GM23248 (cell line): ENCODE measurements at regions not wholly inside any gene's neighbourhood (a gene's known extent, or its start where the extent isn't known, plus 50 kb on each side); places are given as distances from the start of the nearest gene placed in this dataset.

Experiments used
- DNase-seq: peaks from one replicate; pipeline ENCODE4 v3.0.0-alpha.2; 2015
- H2AFZ ChIP-seq: fragments of 200-600 bp; sonication (generic); 2 replicates; pipeline ENCODE4 v1.6.1; 2016; ENCODE audit warnings: antibody characterized with exemption
- H3F3A ChIP-seq: fragments of 200-600 bp; sonication (generic); 2 replicates; pipeline ENCODE4 v1.6.1; 2016; ENCODE audit warnings: mild to moderate bottlenecking, antibody characterized with exemption, mixed run types; ENCODE audit not compliant: insufficient read depth
- H3K27ac ChIP-seq: fragments of 200-600 bp; sonication (generic); 2 replicates; pipeline ENCODE4 v1.5.1; 2016; ENCODE audit warnings: mild to moderate bottlenecking
- H3K27me3 ChIP-seq: fragments of 200-600 bp; sonication (generic); replicated peaks from 2 replicates; pipeline ENCODE4 v1.6.1; 2016; ENCODE audit warnings: mild to moderate bottlenecking; ENCODE audit not compliant: insufficient read depth
- H3K36me3 ChIP-seq: fragments of 200-600 bp; sonication (generic); 2 replicates; pipeline ENCODE4 v1.6.1; 2016; ENCODE audit warnings: low read depth, mild to moderate bottlenecking
- H3K4me1 ChIP-seq: fragments of 200-600 bp; sonication (generic); 2 replicates; pipeline ENCODE4 v1.6.1; 2016; ENCODE audit warnings: mild to moderate bottlenecking; ENCODE audit not compliant: insufficient read depth
- H3K4me2 ChIP-seq: fragments of 200-600 bp; sonication (generic); one replicate; pipeline ENCODE4 v1.6.1; 2016; ENCODE audit warnings: mild to moderate bottlenecking; ENCODE audit not compliant: unreplicated experiment
- H3K4me3 ChIP-seq: fragments of 200-600 bp; sonication (generic); 2 replicates; pipeline ENCODE4 v1.5.1; 2016; ENCODE audit warnings: mild to moderate bottlenecking
- H3K79me2 ChIP-seq: fragments of 200-600 bp; sonication (generic); 2 replicates; pipeline ENCODE4 v1.6.1; 2016; ENCODE audit warnings: mild to moderate bottlenecking; ENCODE audit not compliant: insufficient read depth
- H3K9ac ChIP-seq: fragments of 200-600 bp; sonication (generic); 2 replicates; pipeline ENCODE4 v1.6.1; 2016; ENCODE audit warnings: mild to moderate bottlenecking
- H3K9me2 ChIP-seq: fragments of 200-600 bp; sonication (generic); 2 replicates; pipeline ENCODE4 v1.6.1; 2016; ENCODE audit warnings: mixed run types, mild to moderate bottlenecking, moderate library complexity; ENCODE audit not compliant: insufficient read depth
- H3K9me3 ChIP-seq: fragments of 200-600 bp; sonication (generic); one replicate; pipeline ENCODE4 v1.6.1; 2017; ENCODE audit warnings: low read depth
- H4K20me1 ChIP-seq: fragments of 200-600 bp; sonication (generic); 2 replicates; pipeline ENCODE4 v1.6.0; 2016; ENCODE audit not compliant: insufficient read depth
- EZH2 ChIP-seq: fragments of 200-600 bp; sonication (generic); IDR thresholded peaks from 2 replicates; pipeline ENCODE4 v1.6.1; 2018; ENCODE audit warnings: antibody characterized with exemption, mild to moderate bottlenecking; ENCODE audit not compliant: insufficient read depth, poor library complexity, severe bottlenecking
- EZH2phosphoT487 ChIP-seq: fragments of 200-600 bp; sonication (generic); IDR thresholded peaks from 2 replicates; pipeline ENCODE4 v1.6.1; 2018; ENCODE audit warnings: antibody characterized with exemption, moderate library complexity, mild to moderate bottlenecking, low read depth; ENCODE audit not compliant: insufficient read depth
- WGBS, 2 experiments: methylation state at CpG; one replicate each; pipeline ENCODE4 v1.1.6; 2015 to 2017; ENCODE audit warnings: low lambda C conversion rate in 2 of 2, low coverage in 1 of 2; ENCODE audit errors: missing lambda C conversion rate in 2 of 2; 5-methylcytosine and 5-hydroxymethylcytosine counted together
- in situ Hi-C: fragments of 300-500 bp; cut with MboI; formaldehyde crosslinking; loops from 2 replicates; pipeline ENCODE4 v1.15.0; 2020

DNA sequence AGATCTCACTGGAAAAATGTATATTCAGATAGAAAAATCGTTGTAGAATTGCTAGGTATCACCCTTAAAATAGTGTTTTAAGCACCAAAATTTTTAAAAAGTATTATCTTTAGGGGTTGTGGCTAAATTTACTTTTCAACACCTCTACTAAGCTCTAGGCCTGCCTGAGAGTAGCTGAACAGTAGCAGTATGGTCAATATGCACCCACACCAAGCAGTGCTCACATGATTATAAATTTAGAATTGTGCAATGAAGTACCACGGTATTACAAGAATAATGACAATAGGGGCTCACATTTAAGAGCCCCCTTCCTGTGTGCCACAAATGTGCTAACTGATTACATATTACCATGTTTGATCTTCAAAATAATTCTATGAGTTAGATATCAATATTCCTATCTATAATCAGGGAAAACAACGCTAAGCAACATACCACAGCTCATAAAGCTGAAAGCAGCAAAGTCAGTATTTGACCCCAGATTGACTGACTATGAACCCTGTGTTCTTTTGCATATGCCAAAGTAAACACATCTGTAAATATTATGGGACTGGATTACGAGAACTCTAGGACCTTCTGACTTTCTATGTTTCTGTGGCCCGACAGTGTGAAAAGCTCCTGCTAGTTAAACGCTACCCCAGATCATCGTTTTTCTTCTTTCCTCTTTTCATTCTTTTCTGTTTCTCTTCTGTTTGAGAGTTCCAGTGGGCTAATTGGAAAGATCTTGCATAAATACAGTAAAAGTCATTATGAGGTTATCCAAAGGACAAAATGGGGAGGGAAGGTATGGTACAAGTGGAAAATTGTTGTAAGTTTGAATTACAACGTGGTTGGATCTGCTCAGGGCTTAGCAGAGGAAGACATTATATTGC, 201.1 kb upstream of the C1orf87 start:
- H3K9ac ChIP-seq: no peak overlapping the region
- H3K79me2 ChIP-seq: no peaks in the 10 kb centered on the region
- TF ChIP-seq EZH2: no peak
- TF ChIP-seq EZH2phosphoT487: no peak
- H3K27ac ChIP-seq: no peak overlapping the region
- H2AFZ ChIP-seq: no peak overlapping the region
- no peaks in the 10 kb centered on the region for H3K27me3 ChIP-seq
- H3K4me2 ChIP-seq: no peak overlapping the region
- H3K4me3 ChIP-seq: no peak overlapping the region
- H3F3A ChIP-seq: no peaks in the 10 kb centered on the region
- H4K20me1 ChIP-seq: no peaks in the 10 kb centered on the region
- DNase-seq: no peak
- H3K9me2 ChIP-seq: 0 out of 2 replicates have a peak, but pooled peaks cover 4% of the 10 kb centered on the region
- H3K36me3 ChIP-seq: no peaks in the 10 kb centered on the region
- H3K4me1 ChIP-seq: peaks cover 3% of the 10 kb centered on the region
- H3K9me3 ChIP-seq: no peaks in the 10 kb centered on the region
- in situ Hi-C loops: loop anchor here (25.0 kb wide), 1 partner anchor 763 kb away; no protein-coding TSS in a partner anchor
- 82 to 84% methylated on average over 8 of the region's 8 CpGs for WGBS, 2 experiments

DNA sequence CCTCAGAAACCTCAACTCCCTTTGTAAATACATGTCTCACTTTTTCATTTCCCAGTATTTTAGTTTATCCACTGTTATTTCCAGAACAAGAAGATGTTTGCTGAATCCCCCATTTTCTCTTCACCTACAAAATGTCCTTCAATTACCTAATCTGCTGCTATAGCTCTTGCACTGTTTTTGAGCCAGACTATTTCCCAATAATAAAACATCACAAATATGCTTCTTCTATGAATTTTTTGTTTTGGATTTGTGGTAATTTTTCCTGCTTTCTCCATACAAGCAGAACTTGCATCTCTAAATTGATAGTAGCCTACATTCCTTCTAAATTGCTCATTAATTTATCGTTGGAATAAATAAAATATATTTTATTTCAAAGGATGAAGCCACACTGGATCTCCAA, 199.6 kb upstream of the C1orf87 start:
- no peak for TF ChIP-seq EZH2
- TF ChIP-seq EZH2phosphoT487: no peak
- no peaks in the 10 kb centered on the region for H3F3A ChIP-seq
- no peak overlapping the region for H3K4me2 ChIP-seq
- H4K20me1 ChIP-seq: no peaks in the 10 kb centered on the region
- no peak overlapping the region for H3K9ac ChIP-seq
- in situ Hi-C loops: no loop called here
- 81 to 90% methylated on average over 1 of the region's 1 CpG for WGBS, 2 experiments
- H3K4me1 ChIP-seq: no peaks in the 10 kb centered on the region
- no peaks in the 10 kb centered on the region for H3K27me3 ChIP-seq
- no peaks in the 10 kb centered on the region for H3K9me3 ChIP-seq
- H2AFZ ChIP-seq: no peak overlapping the region
- no peaks in the 10 kb centered on the region for H3K36me3 ChIP-seq
- no peak overlapping the region for H3K27ac ChIP-seq
- H3K79me2 ChIP-seq: no peaks in the 10 kb centered on the region
- no peak for DNase-seq
- H3K4me3 ChIP-seq: no peak overlapping the region
- H3K9me2 ChIP-seq: 0 out of 2 replicates have a peak, but pooled peaks cover 4% of the 10 kb centered on the region

DNA sequence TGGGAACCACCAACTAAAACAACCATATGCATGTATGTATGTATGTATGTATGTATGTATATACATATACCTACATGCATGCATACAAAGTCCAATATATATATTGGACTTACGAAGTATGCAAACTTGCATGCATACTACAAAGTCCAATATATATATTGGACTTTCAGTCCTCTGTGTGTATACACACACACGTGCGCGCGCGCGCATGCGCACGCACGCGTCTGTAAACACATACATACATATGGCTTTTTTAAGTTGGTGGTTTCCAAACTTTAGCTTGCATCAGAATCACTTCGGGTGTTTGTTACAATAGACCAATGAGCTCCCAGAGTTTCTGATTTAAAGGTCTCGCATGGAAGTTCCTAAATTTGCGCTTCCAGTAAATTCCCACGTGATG, 197.5 kb upstream of the C1orf87 start:
- Histone ChIP-seq H2AFZ (no peak overlapping the region), H3K27ac (no peak overlapping the region), H3K79me2 (no peaks in the 10 kb centered on the region), H3K4me3 (no peak overlapping the region), H3K9me3 (no peaks in the 10 kb centered on the region), H3K4me1 (peaks cover 8% of the 10 kb centered on the region), H3K4me2 (no peak overlapping the region), H4K20me1 (no peaks in the 10 kb centered on the region), H3K9ac (no peak overlapping the region), H3K36me3 (no peaks in the 10 kb centered on the region), H3F3A (peaks cover 7% of the 10 kb centered on the region; the same call in 1 of the 2 replicates), H3K9me2 (0 out of 2 replicates have a peak, but pooled peaks cover 4% of the 10 kb centered on the region), H3K27me3 (no peaks in the 10 kb centered on the region)
- in situ Hi-C loops: no loop called here
- DNase-seq: no peak
- WGBS, 2 experiments: 94 to 98% methylated on average over 15 of the region's 15 CpGs
- no peak for TF ChIP-seq EZH2phosphoT487
- no peak for TF ChIP-seq EZH2

DNA sequence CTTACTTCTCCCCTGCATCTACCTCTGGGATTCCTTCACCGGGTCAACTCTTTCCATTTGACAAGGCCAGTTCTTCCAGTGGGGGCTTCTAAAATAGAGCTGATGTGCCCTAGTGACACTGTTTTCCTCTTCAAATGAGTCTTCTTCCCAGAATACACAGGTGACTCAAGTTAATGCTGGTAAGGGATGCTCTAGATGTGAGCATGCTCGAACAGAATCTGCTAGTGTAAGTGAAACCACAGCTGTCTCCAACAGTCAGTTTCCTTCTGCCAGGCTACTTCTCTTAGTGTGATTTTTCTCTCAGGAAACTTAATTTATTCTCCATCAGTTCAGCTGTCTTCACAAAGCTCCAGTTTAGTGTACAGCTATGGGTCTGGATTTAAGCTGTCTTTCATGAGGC, 194.9 kb upstream of the C1orf87 start:
- H3K9me2 ChIP-seq: 0 out of 2 replicates have a peak, but pooled peaks cover 4% of the 10 kb centered on the region
- in situ Hi-C loops: no loop called here
- DNase-seq: no peak

More for the DNA sequence above, 194.9 kb upstream of the C1orf87 start:
- H3K4me1 ChIP-seq: peaks cover 15% of the 10 kb centered on the region
- TF ChIP-seq EZH2phosphoT487 (no peak), EZH2 (no peak)
- H2AFZ ChIP-seq: no peak overlapping the region
- no peaks in the 10 kb centered on the region for H4K20me1 ChIP-seq
- H3K9ac ChIP-seq: no peak overlapping the region
- H3K4me2 ChIP-seq: no peak overlapping the region
- H3K36me3 ChIP-seq: no peaks in the 10 kb centered on the region
- H3K27me3 ChIP-seq: no peaks in the 10 kb centered on the region
- H3F3A ChIP-seq: peaks cover 11% of the 10 kb centered on the region; the same call in 1 of the 2 replicates
- no peaks in the 10 kb centered on the region for H3K79me2 ChIP-seq
- H3K4me3 ChIP-seq: no peak overlapping the region
- 59 to 70% methylated on average over 2 of the region's 2 CpGs for WGBS, 2 experiments
- no peak overlapping the region for H3K27ac ChIP-seq
- H3K9me3 ChIP-seq: no peaks in the 10 kb centered on the region
